ENCODE measurements at regions not wholly inside any gene's neighbourhood (a gene's known extent, or its start where the extent isn't known, plus 50 kb on each side); places are given as distances from the start of the nearest gene placed in this dataset.

- no peak for DNase-seq (ENCODE audit: low spot score)
Observed at GRCh38 chr3:145721815-145722214, 439.2 kb downstream of the PLOD2 start.

- DNase-seq (ENCODE audit: low spot score): no peak
Observed at GRCh38 chr3:145727476-145727875, 433.5 kb downstream of the PLOD2 start.

GRCh38 chr3:145735631-145736030 is 425.4 kb downstream of the PLOD2 start:
- no peak for DNase-seq (ENCODE audit: low spot score)

GRCh38 chr3:145737952-145738351 is 423.0 kb downstream of the PLOD2 start:
- no peak for DNase-seq (ENCODE audit: low spot score)

GRCh38 chr3:145739926-145740325 is 421.1 kb downstream of the PLOD2 start:
- no peak for DNase-seq (ENCODE audit: low spot score)

GRCh38 chr3:145750657-145751056 is 410.3 kb downstream of the PLOD2 start:
- no peak for DNase-seq (ENCODE audit: low spot score)

GRCh38 chr3:145752576-145752975 is 408.4 kb downstream of the PLOD2 start:
- DNase-seq (ENCODE audit: low spot score): no peak

GRCh38 chr3:145754605-145755289 is 406.2 kb downstream of the PLOD2 start:
- DNase-seq (ENCODE audit: low spot score): no peak

- DNase-seq (ENCODE audit: low spot score): no peak
Observed at GRCh38 chr3:145760036-145760435, 400.9 kb downstream of the PLOD2 start.

- no peak for DNase-seq (ENCODE audit: low spot score)
Observed at GRCh38 chr3:145767909-145768308, 393.1 kb downstream of the PLOD2 start.

- DNase-seq (ENCODE audit: low spot score): peak; percentile 51
Observed at GRCh38 chr3:145776782-145777408, 384.1 kb downstream of the PLOD2 start.

- DNase-seq (ENCODE audit: low spot score): no peak
Observed at GRCh38 chr3:145780301-145780700, 380.7 kb downstream of the PLOD2 start.

- no peak for DNase-seq (ENCODE audit: low spot score)
Observed at GRCh38 chr3:145785668-145786067, 375.3 kb downstream of the PLOD2 start.

- DNase-seq (ENCODE audit: low spot score): no peak
Observed at GRCh38 chr3:145798007-145798406, 363.0 kb downstream of the PLOD2 start.

GRCh38 chr3:145798696-145799537 is 362.1 kb downstream of the PLOD2 start:
- peak; percentile 51 for DNase-seq (ENCODE audit: low spot score)

GRCh38 chr3:145801696-145802095 is 359.3 kb downstream of the PLOD2 start:
- no peak for DNase-seq (ENCODE audit: low spot score)

- DNase-seq (ENCODE audit: low spot score): no peak
Observed at GRCh38 chr3:145807990-145808389, 353.0 kb downstream of the PLOD2 start.

- no peak for DNase-seq (ENCODE audit: low spot score)
Observed at GRCh38 chr3:145812391-145812790, 348.6 kb downstream of the PLOD2 start.

- DNase-seq (ENCODE audit: low spot score): no peak
Observed at GRCh38 chr3:145815707-145816413, 345.1 kb downstream of the PLOD2 start.

- DNase-seq (ENCODE audit: low spot score): no peak
Observed at GRCh38 chr3:145817870-145818483, 343.0 kb downstream of the PLOD2 start.

GRCh38 chr3:145820170-145820569 is 340.8 kb downstream of the PLOD2 start:
- no peak for DNase-seq (ENCODE audit: low spot score)
